Stimulated activated CD4-positive, alpha-beta T cell treated with anti-CD3 and anti-CD28 coated beads, Interleukin-1b, Interleukin-23, amount 100 ng/mL, for 4 hours (primary cell): ENCODE measurements at regions not wholly inside any gene's neighbourhood (a gene's known extent, or its start where the extent isn't known, plus 50 kb on each side); places are given as distances from the start of the nearest gene placed in this dataset.
"Not testable (repeated sequence)": the region's sequence is repeated elsewhere in the genome, so short reads cannot be mapped to it uniquely, and the experiment has no call there.

Experiments used
- DNase-seq, 2 donors: peaks; one replicate each; pipeline ENCODE4 v3.0.0-alpha.2; 2020; ENCODE audit warnings: low read depth in 2 of 2

DNA sequence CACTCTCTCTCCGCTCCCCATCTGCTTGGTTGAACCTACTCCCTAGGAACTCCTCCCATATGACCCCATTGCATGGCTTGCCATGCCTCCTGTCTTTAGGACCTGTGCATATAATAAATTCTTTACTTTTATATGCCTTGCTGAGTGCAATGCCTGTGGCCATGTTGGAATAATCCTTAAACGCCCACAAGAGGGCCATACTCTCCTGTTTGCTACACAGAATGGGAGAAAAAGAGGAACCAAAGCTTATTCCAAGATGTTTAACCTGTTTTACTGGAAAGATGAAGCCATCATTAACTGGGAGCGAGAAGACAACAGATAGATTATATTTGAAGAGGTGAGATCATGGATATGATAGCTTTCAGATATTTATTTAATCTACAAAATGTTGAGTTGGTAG lies 1097.8 kb downstream of the NAALADL2 start:
- no peak for DNase-seq

- DNase-seq, result no peak
These were observed 1092.0 kb downstream of the NAALADL2 start for GRCh38 chr3:175951047-175951694.

- DNase-seq, result no peak
These were observed 1088.9 kb downstream of the NAALADL2 start for GRCh38 chr3:175948041-175948440.

- DNase-seq, result no peak
These were observed 1082.2 kb downstream of the NAALADL2 start for GRCh38 chr3:175941352-175941751.

DNA sequence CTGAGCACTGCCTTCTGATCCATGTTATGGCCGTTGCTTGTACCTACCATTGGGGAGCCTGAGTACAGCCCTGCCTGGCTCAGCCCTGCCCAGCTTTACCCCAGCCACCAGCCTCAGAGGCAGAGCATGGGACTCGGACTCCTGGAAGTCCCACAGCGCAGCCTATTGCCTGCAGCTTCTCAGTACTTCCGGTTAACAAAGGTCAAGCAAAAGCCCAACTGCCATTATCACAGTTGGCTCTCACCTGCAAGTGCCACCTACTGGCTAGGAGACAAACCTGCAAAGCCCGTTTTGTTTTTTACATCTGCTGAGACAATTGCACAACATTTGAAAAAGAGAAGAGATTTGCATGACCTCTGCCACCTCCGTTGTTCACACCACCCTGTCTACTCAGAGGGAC lies 1081.7 kb downstream of the NAALADL2 start:
- no peak for DNase-seq

DNA sequence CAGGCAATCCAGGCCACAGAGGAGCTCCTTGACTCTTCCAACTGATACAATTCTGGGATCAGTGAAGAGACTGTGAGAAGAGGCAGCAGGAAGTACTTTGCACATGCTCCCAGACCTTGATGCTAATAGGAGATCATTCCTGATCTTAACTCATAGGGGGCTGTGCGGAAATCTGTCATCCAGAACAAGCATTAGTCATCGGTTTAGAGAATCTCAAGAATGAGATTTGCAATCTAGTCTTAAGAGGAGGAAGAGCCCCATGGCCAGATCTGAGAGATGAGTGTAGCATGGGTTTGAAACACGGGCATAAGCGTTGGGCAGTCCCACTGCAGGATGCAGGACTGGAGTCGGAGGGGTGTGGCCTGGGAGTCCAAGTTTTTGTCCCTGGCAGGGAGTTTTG lies 1081.1 kb downstream of the NAALADL2 start:
- DNase-seq, result no peak

DNA sequence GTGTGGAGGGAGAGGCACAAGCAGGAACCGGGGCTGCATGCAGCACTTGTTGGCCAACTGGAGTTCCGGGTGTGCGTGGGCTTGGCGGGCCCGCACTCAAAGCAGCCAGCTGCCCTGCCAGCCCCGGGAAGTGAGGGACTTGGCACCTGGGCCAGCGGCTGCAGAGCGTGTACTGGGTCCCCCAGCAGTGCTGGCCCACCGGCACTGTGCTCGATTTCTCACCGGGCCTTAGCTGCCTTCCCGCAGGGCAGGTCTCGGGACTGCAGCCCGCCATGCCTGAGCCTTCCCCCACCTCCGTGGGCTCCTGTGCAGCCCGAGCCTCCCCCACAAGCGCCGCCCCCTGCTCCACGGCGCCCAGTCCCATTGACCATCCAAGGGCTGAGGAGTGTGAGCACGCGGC lies 1078.2 kb downstream of the NAALADL2 start:
- DNase-seq, result not testable (repeated sequence)

- no peak for DNase-seq
These were observed 1073.5 kb downstream of the NAALADL2 start for GRCh38 chr3:175932586-175932985.

- DNase-seq, result no peak
These were observed 1060.0 kb downstream of the NAALADL2 start for GRCh38 chr3:175919133-175919532.

- no peak for DNase-seq
These were observed 1057.2 kb downstream of the NAALADL2 start for GRCh38 chr3:175916191-175916934.

DNA sequence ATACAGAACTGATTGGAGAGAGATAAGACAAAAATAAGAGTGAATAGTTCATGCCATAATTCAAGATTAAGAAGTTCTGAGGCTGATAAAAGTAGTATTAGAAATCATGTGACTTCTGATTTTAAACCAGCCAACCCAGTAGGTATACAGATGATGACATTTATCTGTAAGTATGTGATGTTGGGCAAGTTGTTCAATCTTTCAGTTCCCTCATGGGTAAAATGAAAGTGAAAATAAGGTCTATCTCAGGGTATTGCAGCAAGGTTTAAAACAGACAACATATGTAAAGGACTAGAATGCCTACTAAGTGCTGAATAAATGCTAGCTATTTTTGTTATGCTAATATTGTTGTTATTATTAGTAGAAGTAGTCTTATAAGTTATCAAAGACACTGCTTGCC lies 1055.7 kb downstream of the NAALADL2 start:
- DNase-seq, result no peak

- no peak for DNase-seq
These were observed 1054.2 kb downstream of the NAALADL2 start for GRCh38 chr3:175913286-175913685.

DNA sequence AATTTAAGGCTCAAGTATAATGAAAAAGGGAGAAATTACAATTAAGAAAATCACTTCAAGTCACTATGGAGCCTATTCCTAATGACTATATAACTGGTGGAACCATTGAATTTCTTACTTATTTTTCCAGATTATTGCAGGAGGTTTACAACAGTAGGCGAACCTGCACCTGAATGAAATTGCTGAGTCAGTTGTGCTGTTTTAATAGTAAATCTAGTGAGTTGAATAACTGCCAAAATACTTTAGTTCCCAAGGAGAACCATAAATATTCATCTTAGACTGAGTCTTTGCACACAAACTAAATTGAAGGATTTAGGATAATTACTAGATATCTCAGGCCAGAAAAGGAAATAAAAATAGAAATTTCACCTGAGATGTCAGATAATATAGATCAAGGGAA lies 1052.8 kb downstream of the NAALADL2 start:
- DNase-seq, result no peak

GRCh38 chr3:175902226-175902625 lies 1043.1 kb downstream of the NAALADL2 start:
- no peak for DNase-seq

DNA sequence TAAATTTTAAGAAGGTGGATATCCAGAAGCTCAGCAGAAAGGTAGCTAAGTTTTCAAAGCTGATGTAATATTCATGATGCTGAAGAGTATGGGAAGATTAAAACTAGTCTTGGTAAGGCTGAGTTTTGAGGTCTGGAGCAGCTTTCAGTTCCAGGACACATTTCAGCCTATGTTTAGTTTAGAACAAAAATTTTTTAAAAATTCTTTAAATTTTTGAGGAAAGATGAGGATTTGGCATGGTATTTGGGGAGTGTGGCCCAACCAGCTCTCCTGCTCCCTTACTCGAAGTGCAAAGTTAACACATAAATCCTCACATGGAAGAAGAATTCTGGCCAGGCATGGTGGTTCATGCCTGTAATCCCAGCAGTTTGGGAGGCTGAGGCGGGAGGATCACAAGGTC lies 1039.1 kb downstream of the NAALADL2 start:
- no peak for DNase-seq

GRCh38 chr3:175896655-175897054 lies 1037.5 kb downstream of the NAALADL2 start:
- DNase-seq, result no peak

DNA sequence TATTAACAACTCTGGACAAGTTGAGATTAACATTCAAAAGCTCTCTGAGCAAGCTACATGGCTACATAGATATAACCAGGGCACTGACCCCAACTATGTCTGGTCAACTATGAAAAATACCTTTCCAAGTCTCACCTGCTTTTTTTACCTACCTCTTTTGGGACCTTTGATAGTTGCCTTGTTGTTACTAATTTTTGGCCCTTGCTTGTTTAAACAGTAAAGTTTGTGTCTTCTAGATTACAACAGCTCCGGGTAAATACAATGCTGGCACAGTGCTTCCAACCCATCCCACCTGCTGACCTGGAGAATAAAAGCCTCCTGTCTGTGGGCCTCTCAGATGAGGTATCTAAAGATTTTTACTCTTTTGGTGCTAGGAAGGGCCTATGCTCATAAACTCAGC lies 1036.6 kb downstream of the NAALADL2 start:
- DNase-seq, result no peak

GRCh38 chr3:175893566-175893965 lies 1034.4 kb downstream of the NAALADL2 start:
- DNase-seq, result no peak

GRCh38 chr3:175890066-175890465 lies 1030.9 kb downstream of the NAALADL2 start:
- no peak for DNase-seq

DNA sequence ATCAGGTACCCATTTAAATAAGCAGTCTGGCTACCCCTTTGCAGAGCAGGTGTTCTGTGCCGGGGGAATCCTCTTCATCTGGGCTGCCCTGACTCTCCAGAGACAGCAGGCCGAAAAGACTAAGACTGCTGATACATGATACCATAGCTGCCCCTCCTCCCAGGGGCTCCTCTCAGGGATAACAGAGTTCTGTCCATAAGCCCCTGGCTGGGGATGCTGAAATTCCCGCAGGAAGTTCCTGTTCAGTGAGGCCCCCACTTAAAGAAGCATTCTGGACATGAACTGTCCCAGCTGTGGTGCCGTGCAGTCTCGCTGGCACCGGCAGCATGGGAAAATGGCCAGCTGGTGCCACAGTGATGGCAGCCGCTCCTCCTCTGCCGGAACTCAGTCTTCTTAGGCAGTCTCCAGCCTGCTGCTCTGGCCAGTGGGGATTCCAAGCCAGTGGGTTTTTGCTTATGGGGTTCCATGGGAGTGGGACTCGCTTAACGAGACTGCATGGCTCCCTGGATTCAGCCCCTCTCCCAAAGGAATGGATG lies 1026.2 kb downstream of the NAALADL2 start:
- DNase-seq, result no peak

DNA sequence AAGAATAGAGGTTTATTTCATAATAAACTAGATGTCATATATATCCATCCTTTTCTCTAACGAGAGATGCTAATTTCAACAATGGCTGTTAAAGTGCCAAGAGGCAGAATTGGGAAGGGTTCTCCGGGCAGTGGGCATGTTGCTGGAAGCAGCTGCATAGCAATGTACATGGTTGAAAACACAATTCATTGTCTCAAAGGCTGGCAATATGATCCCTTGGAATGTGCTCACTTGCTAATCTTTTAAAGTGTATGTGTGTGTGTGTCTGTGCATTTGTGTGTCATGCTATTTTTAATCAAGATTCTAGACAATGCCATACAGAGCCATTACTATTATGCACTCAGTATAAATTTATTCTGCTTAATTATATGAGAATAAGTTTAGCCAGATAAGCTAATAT lies 1020.3 kb downstream of the NAALADL2 start:
- no peak for DNase-seq

DNA sequence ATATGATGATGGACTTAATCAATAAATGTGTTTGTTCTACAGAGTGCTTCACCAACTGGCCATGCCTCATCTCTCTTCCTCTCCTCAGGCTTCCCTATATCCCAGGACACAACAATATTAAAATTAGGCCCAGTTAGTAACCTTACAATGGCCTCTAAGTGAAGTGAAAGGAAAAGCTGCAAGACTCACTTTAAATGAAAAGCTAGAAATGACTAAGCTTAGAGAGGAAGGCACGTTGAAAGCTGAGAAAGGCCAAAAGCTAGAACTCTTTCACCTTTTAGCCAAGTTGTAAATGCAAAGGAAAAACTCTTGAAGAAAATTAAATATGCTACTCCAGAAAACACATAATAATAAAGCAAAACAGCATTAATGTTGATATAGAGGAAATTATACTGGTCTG lies 1010.3 kb downstream of the NAALADL2 start:
- DNase-seq, result no peak

- no peak for DNase-seq
These were observed 1009.5 kb downstream of the NAALADL2 start for GRCh38 chr3:175868626-175869025.
